ENCODE measurements at regions not wholly inside any gene's neighbourhood (a gene's known extent, or its start where the extent isn't known, plus 50 kb on each side); places are given as distances from the start of the nearest gene placed in this dataset.

DNA sequence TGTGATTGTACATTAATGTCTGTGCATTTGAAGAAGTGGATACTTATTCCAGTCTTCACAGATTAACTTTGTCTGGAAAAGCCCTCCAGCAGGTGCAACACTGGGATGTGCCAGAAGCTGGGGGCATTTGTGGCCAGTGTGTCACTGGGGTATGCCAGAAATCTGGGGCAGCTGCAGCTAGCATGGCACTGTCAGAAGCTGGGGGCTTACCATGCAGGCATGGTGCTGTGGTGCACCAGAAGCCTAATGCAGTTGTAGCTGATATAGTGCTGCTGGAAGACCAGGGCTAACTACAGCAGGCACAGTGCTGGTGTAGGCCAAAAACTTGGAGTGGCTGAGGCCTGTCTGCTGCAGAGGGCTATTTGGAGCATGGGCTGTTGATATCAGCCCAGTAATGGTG is 270.1 kb downstream of the STK31 start:
- H3K4me3 Mint-ChIP-seq = no peak overlapping the region
- Histone ChIP-seq H3K27ac (ENCODE audit: low read depth in 1 of 2, low read length in 2 of 2) (no peak overlapping the region), H3K36me3 (replicated peaks in 1 of 2; ENCODE audit: control insufficient read depth in 1 of 2, insufficient read depth in 2 of 2, low read length in 2 of 2) (no peaks in the 10 kb centered on the region), H3K79me2 (ENCODE audit: insufficient read depth, low read length) (no peaks in the 10 kb centered on the region), H3K27me3 (ENCODE audit: control insufficient read depth in 2 of 2, insufficient read depth in 2 of 2, low read length in 2 of 2) (no peaks in the 10 kb centered on the region), H3K9me3 (replicated peaks in 1 of 2; ENCODE audit: control insufficient read depth in 1 of 2, insufficient read depth in 1 of 2, low read length in 2 of 2) (peaks cover 5 to 16% of the 10 kb centered on the region in 2 donors), H3K4me2 (replicated peaks; ENCODE audit: extremely low read depth, low read length, poor library complexity, severe bottlenecking) (no peak overlapping the region), H3K9ac (ENCODE audit: insufficient read depth, low read length, poor library complexity, severe bottlenecking) (no peak overlapping the region), H2AFZ (ENCODE audit: insufficient read depth, low read depth, low read length, poor library complexity, severe bottlenecking) (no peak overlapping the region), H4K20me1 (ENCODE audit: insufficient read depth, low read length) (no peaks in the 10 kb centered on the region), H3K4me1 (ENCODE audit: control insufficient read depth in 1 of 2, insufficient read depth in 2 of 2, low read length in 2 of 2) (no peaks in the 10 kb centered on the region), H3K4me3 (replicated peaks in 1 of 3; ENCODE audit: low read depth in 2 of 3, low read length in 3 of 3) (no peak overlapping the region)
- no peak overlapping the region for H3K27ac Mint-ChIP-seq
- H3K9me3 Mint-ChIP-seq = peaks cover 2 to 16% (median 7%) of the 10 kb centered on the region in 7 donors
- no peaks in the 10 kb centered on the region for H3K4me1 Mint-ChIP-seq
- intact Hi-C loops (cut with micrococcal nuclease) = no loop called here
- peaks cover 0 to 3% (median 2%) of the 10 kb centered on the region in 3 donors for H3K27me3 Mint-ChIP-seq (ENCODE audit: low read depth in 3 of 3)
- TF ChIP-seq, protein P1, sequence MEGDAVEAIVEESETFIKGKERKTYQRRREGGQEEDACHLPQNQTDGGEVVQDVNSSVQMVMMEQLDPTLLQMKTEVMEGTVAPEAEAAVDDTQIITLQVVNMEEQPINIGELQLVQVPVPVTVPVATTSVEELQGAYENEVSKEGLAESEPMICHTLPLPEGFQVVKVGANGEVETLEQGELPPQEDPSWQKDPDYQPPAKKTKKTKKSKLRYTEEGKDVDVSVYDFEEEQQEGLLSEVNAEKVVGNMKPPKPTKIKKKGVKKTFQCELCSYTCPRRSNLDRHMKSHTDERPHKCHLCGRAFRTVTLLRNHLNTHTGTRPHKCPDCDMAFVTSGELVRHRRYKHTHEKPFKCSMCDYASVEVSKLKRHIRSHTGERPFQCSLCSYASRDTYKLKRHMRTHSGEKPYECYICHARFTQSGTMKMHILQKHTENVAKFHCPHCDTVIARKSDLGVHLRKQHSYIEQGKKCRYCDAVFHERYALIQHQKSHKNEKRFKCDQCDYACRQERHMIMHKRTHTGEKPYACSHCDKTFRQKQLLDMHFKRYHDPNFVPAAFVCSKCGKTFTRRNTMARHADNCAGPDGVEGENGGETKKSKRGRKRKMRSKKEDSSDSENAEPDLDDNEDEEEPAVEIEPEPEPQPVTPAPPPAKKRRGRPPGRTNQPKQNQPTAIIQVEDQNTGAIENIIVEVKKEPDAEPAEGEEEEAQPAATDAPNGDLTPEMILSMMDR (IDR thresholded peaks at IDR 0.05) = no peak
- DNase-seq = no peak
- no peaks in the 10 kb centered on the region for H3K36me3 Mint-ChIP-seq

DNA sequence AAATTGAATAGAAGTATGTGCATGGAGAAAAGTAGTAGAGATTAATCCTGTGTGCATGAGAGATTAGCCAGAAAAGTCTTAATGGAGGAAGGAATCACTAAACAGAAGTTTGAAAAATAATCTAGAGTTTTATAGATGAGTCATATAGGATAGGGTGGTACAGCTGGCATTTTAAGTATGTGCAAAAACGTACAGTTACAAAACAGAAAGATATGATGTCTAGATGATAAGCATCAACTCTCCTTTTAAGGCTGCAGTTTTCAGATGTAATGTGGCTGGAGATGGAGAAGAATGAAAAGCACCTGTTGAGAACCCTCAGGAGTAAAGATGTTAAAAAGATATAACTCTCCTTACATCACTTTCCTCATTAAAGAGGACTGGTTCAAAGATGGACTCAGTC is 271.3 kb downstream of the STK31 start:
- Histone ChIP-seq H3K4me3 (replicated peaks in 1 of 3; ENCODE audit: low read depth in 2 of 3, low read length in 3 of 3) (no peak overlapping the region), H3K27me3 (ENCODE audit: control insufficient read depth in 2 of 2, insufficient read depth in 2 of 2, low read length in 2 of 2) (no peaks in the 10 kb centered on the region), H3K9me3 (replicated peaks in 1 of 2; ENCODE audit: control insufficient read depth in 1 of 2, insufficient read depth in 1 of 2, low read length in 2 of 2) (peaks cover 5 to 19% of the 10 kb centered on the region in 2 donors), H3K9ac (ENCODE audit: insufficient read depth, low read length, poor library complexity, severe bottlenecking) (no peak overlapping the region), H3K79me2 (ENCODE audit: insufficient read depth, low read length) (no peaks in the 10 kb centered on the region), H2AFZ (ENCODE audit: insufficient read depth, low read depth, low read length, poor library complexity, severe bottlenecking) (no peak overlapping the region), H3K4me2 (replicated peaks; ENCODE audit: extremely low read depth, low read length, poor library complexity, severe bottlenecking) (no peak overlapping the region), H3K36me3 (replicated peaks in 1 of 2; ENCODE audit: control insufficient read depth in 1 of 2, insufficient read depth in 2 of 2, low read length in 2 of 2) (no peaks in the 10 kb centered on the region), H3K27ac (ENCODE audit: low read depth in 1 of 2, low read length in 2 of 2) (no peak overlapping the region), H3K4me1 (ENCODE audit: control insufficient read depth in 1 of 2, insufficient read depth in 2 of 2, low read length in 2 of 2) (no peaks in the 10 kb centered on the region), H4K20me1 (ENCODE audit: insufficient read depth, low read length) (no peaks in the 10 kb centered on the region)
- WGBS (ENCODE audit: insufficient coverage) = 86% methylated on average over 1 of the region's 1 CpG
- no peak overlapping the region for H3K27ac Mint-ChIP-seq
- intact Hi-C loops (cut with micrococcal nuclease) = no loop called here
- DNase-seq = no peak
- H3K27me3 Mint-ChIP-seq (ENCODE audit: low read depth in 3 of 3) = peaks cover 0 to 3% (median 2%) of the 10 kb centered on the region in 3 donors
- H3K36me3 Mint-ChIP-seq = no peaks in the 10 kb centered on the region
- H3K4me1 Mint-ChIP-seq = no peaks in the 10 kb centered on the region
- no peak overlapping the region for H3K4me3 Mint-ChIP-seq
- peaks cover 0 to 18% (median 7%) of the 10 kb centered on the region in 7 donors for H3K9me3 Mint-ChIP-seq
- TF ChIP-seq, protein P1 (IDR thresholded peaks at IDR 0.05) = no peak
